ENCODE measurements at regions not wholly inside any gene's neighbourhood (a gene's known extent, or its start where the extent isn't known, plus 50 kb on each side); places are given as distances from the start of the nearest gene placed in this dataset.

GRCh38 chr5:141783005-141783946, 94.9 kb downstream of the PCDH1 start:
- H3K36me3 Mint-ChIP-seq (ENCODE audit: unreplicated experiment), result no peaks in the 10 kb centered on the region
- no peaks in the 10 kb centered on the region for H3K9me3 Mint-ChIP-seq (ENCODE audit: unreplicated experiment)
- DNase-seq, result peak; percentile 51

DNA sequence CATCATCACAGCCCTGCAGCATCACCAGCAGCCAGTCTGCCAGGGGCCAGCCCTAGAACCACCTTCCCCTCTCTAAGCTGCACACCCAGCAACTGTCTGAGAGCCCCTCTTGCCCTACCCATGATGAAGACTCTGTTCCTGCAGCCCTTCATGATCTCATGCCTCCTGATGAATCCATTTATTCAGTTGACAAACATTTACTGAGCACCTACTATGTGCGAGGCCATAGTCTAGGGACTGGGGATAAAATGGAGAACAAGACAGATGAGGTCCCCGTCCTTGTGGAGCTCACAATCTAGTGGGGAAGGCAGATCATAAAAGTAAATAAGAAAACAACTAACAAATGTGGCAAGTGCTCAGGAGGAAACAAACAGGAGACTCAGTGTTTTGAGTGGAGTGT, 96.3 kb downstream of the PCDH1 start:
- H3K9me3 Mint-ChIP-seq (ENCODE audit: unreplicated experiment), result no peaks in the 10 kb centered on the region
- H3K4me1 Mint-ChIP-seq (ENCODE audit: low read depth, unreplicated experiment), result peaks cover 30% of the 10 kb centered on the region
- H3K27me3 Mint-ChIP-seq (ENCODE audit: unreplicated experiment), result peaks cover 5% of the 10 kb centered on the region
- no peak overlapping the region for H3K27ac Mint-ChIP-seq (ENCODE audit: unreplicated experiment)
- no peak for DNase-seq
- peaks cover 3% of the 10 kb centered on the region for H3K36me3 Mint-ChIP-seq (ENCODE audit: unreplicated experiment)
- TF ChIP-seq, protein P1, sequence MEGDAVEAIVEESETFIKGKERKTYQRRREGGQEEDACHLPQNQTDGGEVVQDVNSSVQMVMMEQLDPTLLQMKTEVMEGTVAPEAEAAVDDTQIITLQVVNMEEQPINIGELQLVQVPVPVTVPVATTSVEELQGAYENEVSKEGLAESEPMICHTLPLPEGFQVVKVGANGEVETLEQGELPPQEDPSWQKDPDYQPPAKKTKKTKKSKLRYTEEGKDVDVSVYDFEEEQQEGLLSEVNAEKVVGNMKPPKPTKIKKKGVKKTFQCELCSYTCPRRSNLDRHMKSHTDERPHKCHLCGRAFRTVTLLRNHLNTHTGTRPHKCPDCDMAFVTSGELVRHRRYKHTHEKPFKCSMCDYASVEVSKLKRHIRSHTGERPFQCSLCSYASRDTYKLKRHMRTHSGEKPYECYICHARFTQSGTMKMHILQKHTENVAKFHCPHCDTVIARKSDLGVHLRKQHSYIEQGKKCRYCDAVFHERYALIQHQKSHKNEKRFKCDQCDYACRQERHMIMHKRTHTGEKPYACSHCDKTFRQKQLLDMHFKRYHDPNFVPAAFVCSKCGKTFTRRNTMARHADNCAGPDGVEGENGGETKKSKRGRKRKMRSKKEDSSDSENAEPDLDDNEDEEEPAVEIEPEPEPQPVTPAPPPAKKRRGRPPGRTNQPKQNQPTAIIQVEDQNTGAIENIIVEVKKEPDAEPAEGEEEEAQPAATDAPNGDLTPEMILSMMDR (IDR thresholded peaks at IDR 0.05; ENCODE audit: partially characterized antibody, unreplicated experiment), result no peak
- no peak overlapping the region for H3K4me3 Mint-ChIP-seq (ENCODE audit: unreplicated experiment)

More at GRCh38 chr5:141783005-141783946, 94.9 kb downstream of the PCDH1 start:
- Mint-ChIP-seq H3K27ac (ENCODE audit: unreplicated experiment) (peak overlapping the region; percentile 90), H3K27me3 (ENCODE audit: unreplicated experiment) (peaks cover 8% of the 10 kb centered on the region), H3K4me3 (ENCODE audit: unreplicated experiment) (no peak overlapping the region), H3K4me1 (ENCODE audit: low read depth, unreplicated experiment) (peaks cover 35% of the 10 kb centered on the region)
- TF ChIP-seq, protein P1 (IDR thresholded peaks at IDR 0.05; ENCODE audit: partially characterized antibody, unreplicated experiment), result no peak

- TF ChIP-seq, protein P1 (IDR thresholded peaks at IDR 0.05; ENCODE audit: partially characterized antibody, unreplicated experiment), result no peak
- H3K27ac Mint-ChIP-seq (ENCODE audit: unreplicated experiment), result no peak overlapping the region
- H3K36me3 Mint-ChIP-seq (ENCODE audit: unreplicated experiment), result peaks cover 3% of the 10 kb centered on the region
- H3K4me1 Mint-ChIP-seq (ENCODE audit: low read depth, unreplicated experiment), result peaks cover 30% of the 10 kb centered on the region
- no peak overlapping the region for H3K4me3 Mint-ChIP-seq (ENCODE audit: unreplicated experiment)
- DNase-seq, result no peak
- peaks cover 2% of the 10 kb centered on the region for H3K27me3 Mint-ChIP-seq (ENCODE audit: unreplicated experiment)
- no peaks in the 10 kb centered on the region for H3K9me3 Mint-ChIP-seq (ENCODE audit: unreplicated experiment)
Observed at GRCh38 chr5:141780952-141781781, 97.0 kb downstream of the PCDH1 start.

- Mint-ChIP-seq H3K4me1 (ENCODE audit: low read depth, unreplicated experiment) (peaks cover 30% of the 10 kb centered on the region), H3K4me3 (ENCODE audit: unreplicated experiment) (no peak overlapping the region), H3K9me3 (ENCODE audit: unreplicated experiment) (no peaks in the 10 kb centered on the region), H3K27me3 (ENCODE audit: unreplicated experiment) (peaks cover 2% of the 10 kb centered on the region), H3K27ac (ENCODE audit: unreplicated experiment) (no peak overlapping the region), H3K36me3 (ENCODE audit: unreplicated experiment) (peaks cover 3% of the 10 kb centered on the region)
- TF ChIP-seq, protein P1 (IDR thresholded peaks at IDR 0.05; ENCODE audit: partially characterized antibody, unreplicated experiment), result no peak
- no peak for DNase-seq
Observed at GRCh38 chr5:141780240-141780951, 97.8 kb downstream of the PCDH1 start.

Data from glutamatergic neuron (in vitro differentiated cells).